Trophoblast cell (in vitro differentiated cells and primary cell): ENCODE measurements at regions not wholly inside any gene's neighbourhood (a gene's known extent, or its start where the extent isn't known, plus 50 kb on each side); places are given as distances from the start of the nearest gene placed in this dataset.

Experiments
- DNase-seq, 2 donors: peaks; one replicate each; pipeline ENCODE4 v3.0.0-alpha.2; 2016
- H2AFZ ChIP-seq: 2 replicates; pipeline ENCODE4 v1.6.1; 2013; ENCODE audit warnings: low read length, moderate library complexity, mild to moderate bottlenecking; ENCODE audit not compliant: insufficient read depth, poor library complexity
- H2AK5ac ChIP-seq: 2 replicates; pipeline ENCODE4 v1.6.1; 2013; ENCODE audit warnings: mild to moderate bottlenecking, low read length
- H2BK120ac ChIP-seq: 2 replicates; pipeline ENCODE4 v1.6.1; 2013; ENCODE audit warnings: low read length, mild to moderate bottlenecking, moderate library complexity; ENCODE audit not compliant: insufficient read depth, poor library complexity
- H2BK12ac ChIP-seq: 2 replicates; pipeline ENCODE4 v1.6.1; 2013; ENCODE audit warnings: mild to moderate bottlenecking, low read length, moderate library complexity
- H2BK5ac ChIP-seq: 2 replicates; pipeline ENCODE4 v1.6.1; 2013; ENCODE audit warnings: low read length, low read depth, moderate library complexity, mild to moderate bottlenecking; ENCODE audit not compliant: poor library complexity
- H3K14ac ChIP-seq: 2 replicates; pipeline ENCODE4 v1.6.1; 2013; ENCODE audit warnings: mild to moderate bottlenecking, low read length
- H3K18ac ChIP-seq: 2 replicates; pipeline ENCODE4 v1.6.1; 2013; ENCODE audit warnings: mild to moderate bottlenecking, low read length
- H3K23ac ChIP-seq: 2 replicates; pipeline ENCODE4 v1.6.1; 2013; ENCODE audit warnings: low read length
- H3K27ac ChIP-seq: 2 replicates; pipeline ENCODE4 v1.5.1; 2013; ENCODE audit warnings: low read depth, mild to moderate bottlenecking, inconsistent platforms, low read length, moderate library complexity
- H3K27me3 ChIP-seq: 2 replicates; pipeline ENCODE4 v1.6.1; 2013; ENCODE audit warnings: inconsistent platforms, mild to moderate bottlenecking, low read length, moderate library complexity; ENCODE audit not compliant: insufficient read depth
- H3K36me3 ChIP-seq, 2 experiments: 1 replicate in 1 of 2; 2 replicates in 1 of 2; pipeline ENCODE4 v1.6.1; 2013; ENCODE audit warnings: low read length in 2 of 2, mild to moderate bottlenecking in 2 of 2, moderate library complexity in 1 of 2; ENCODE audit not compliant: insufficient read depth in 2 of 2, control insufficient read depth in 1 of 2
- H3K4ac ChIP-seq: 2 replicates; pipeline ENCODE4 v1.6.1; 2013; ENCODE audit warnings: low read depth, mild to moderate bottlenecking, low read length, moderate library complexity
- H3K4me1 ChIP-seq, 2 experiments: 1 replicate in 1 of 2; 2 replicates in 1 of 2; pipeline ENCODE4 v1.6.1; 2013; ENCODE audit warnings: low read length in 2 of 2, mild to moderate bottlenecking in 2 of 2, moderate library complexity in 1 of 2; ENCODE audit not compliant: insufficient read depth in 2 of 2, control insufficient read depth in 1 of 2
- H3K4me2 ChIP-seq: 2 replicates; pipeline ENCODE4 v1.6.1; 2013; ENCODE audit warnings: inconsistent platforms, mild to moderate bottlenecking, low read length, moderate library complexity
- H3K4me3 ChIP-seq: 2 replicates; pipeline ENCODE4 v1.5.1; 2013; ENCODE audit warnings: mild to moderate bottlenecking, low read depth, low read length, inconsistent platforms
- H3K79me1 ChIP-seq: one replicate; pipeline ENCODE4 v1.6.1; 2013; ENCODE audit warnings: low read length
- H3K79me2 ChIP-seq: 2 replicates; pipeline ENCODE4 v1.6.1; 2013; ENCODE audit warnings: low read length, mild to moderate bottlenecking; ENCODE audit not compliant: control insufficient read depth, insufficient read depth, poor library complexity
- H3K9ac ChIP-seq: 2 replicates; pipeline ENCODE4 v1.6.1; 2013; ENCODE audit warnings: mild to moderate bottlenecking, low read length
- H3K9me3 ChIP-seq: 2 replicates; pipeline ENCODE4 v1.6.1; 2013; ENCODE audit warnings: low read depth, mild to moderate bottlenecking, control low read depth, inconsistent platforms, low read length; ENCODE audit not compliant: insufficient read depth
- H4K12ac ChIP-seq: 2 replicates; pipeline ENCODE4 v1.6.1; 2013; ENCODE audit warnings: low read depth, mild to moderate bottlenecking, low read length, moderate library complexity
- H4K8ac ChIP-seq: 2 replicates; pipeline ENCODE4 v1.6.1; 2013; ENCODE audit warnings: low read depth, mild to moderate bottlenecking, low read length, moderate library complexity
- H4K91ac ChIP-seq: one replicate; pipeline ENCODE4 v1.6.1; 2013; ENCODE audit warnings: low read depth, mild to moderate bottlenecking, low read length, moderate library complexity
- WGBS: extraction: QIAGEN DNeasy Blood & Tissue Kit; methylation state at CpG from one replicate; pipeline ENCODE4 v1.1.7; 2013; ENCODE audit warnings: missing lambda C conversion rate; ENCODE audit not compliant: insufficient read length, insufficient coverage; ENCODE audit errors: extremely low coverage; 5-methylcytosine and 5-hydroxymethylcytosine counted together

GRCh38 chr3:151599103-151599672, 134.5 kb upstream of the AADACL2 start:
- Histone ChIP-seq H3K23ac (no peak overlapping the region), H3K4me3 (no peak overlapping the region), H2AFZ (no peak overlapping the region), H3K14ac (no peak overlapping the region), H2AK5ac (no peak overlapping the region), H2BK5ac (no peak overlapping the region), H4K8ac (no peak overlapping the region), H3K9ac (no peak overlapping the region), H4K12ac (no peak overlapping the region), H3K27ac (no peak overlapping the region), H3K4me1 (no peaks in the 10 kb centered on the region), H3K4ac (no peak overlapping the region), H3K79me2 (no peaks in the 10 kb centered on the region), H3K27me3 (no peaks in the 10 kb centered on the region), H3K4me2 (no peak overlapping the region), H3K79me1 (no peaks in the 10 kb centered on the region), H2BK12ac (no peak overlapping the region), H3K9me3 (no peaks in the 10 kb centered on the region), H3K36me3 (no peaks in the 10 kb centered on the region), H3K18ac (no peak overlapping the region), H4K91ac (no peak overlapping the region), H2BK120ac (no peak overlapping the region)
- no CpG with 5 or more reads among the region's 7 CpGs for WGBS
- DNase-seq = no peak

DNA sequence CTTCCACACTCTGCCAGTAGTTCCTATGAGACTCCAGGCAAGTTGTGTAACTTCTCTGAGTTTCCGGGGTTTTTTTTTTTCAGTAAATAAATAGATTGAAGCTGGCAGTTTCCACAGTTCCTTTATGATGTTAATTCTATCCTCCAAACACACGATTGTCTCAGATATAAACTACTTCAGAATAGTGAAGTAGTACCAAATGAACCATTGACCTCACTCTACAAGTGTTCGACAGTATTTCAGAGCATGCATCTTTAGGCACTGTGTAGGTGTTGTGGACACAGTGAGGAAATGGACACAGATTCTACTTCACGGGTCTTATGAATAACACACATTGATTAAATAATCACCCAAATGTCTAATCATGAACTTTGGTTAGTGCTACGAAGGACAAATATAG, 136.1 kb upstream of the IGSF10 start:
- Histone ChIP-seq H3K14ac (no peak overlapping the region), H3K79me1 (no peaks in the 10 kb centered on the region), H2BK12ac (no peak overlapping the region), H3K27me3 (no peaks in the 10 kb centered on the region), H2BK5ac (no peak overlapping the region), H3K36me3 (no peaks in the 10 kb centered on the region), H4K8ac (no peak overlapping the region), H2AK5ac (no peak overlapping the region), H3K27ac (no peak overlapping the region), H3K18ac (no peak overlapping the region), H3K9ac (no peak overlapping the region), H3K79me2 (no peaks in the 10 kb centered on the region), H3K4me1 (no peaks in the 10 kb centered on the region), H3K4me3 (no peak overlapping the region), H3K9me3 (no peaks in the 10 kb centered on the region), H3K23ac (no peak overlapping the region), H3K4me2 (no peak overlapping the region), H4K91ac (no peak overlapping the region), H3K4ac (no peak overlapping the region), H2AFZ (no peak overlapping the region), H2BK120ac (no peak overlapping the region), H4K12ac (no peak overlapping the region)
- DNase-seq = no peak
- no CpG with 5 or more reads among the region's 5 CpGs for WGBS

GRCh38 chr3:151593928-151594327, 133.1 kb upstream of the IGSF10 start:
- H3K36me3 ChIP-seq = no peaks in the 10 kb centered on the region
- H3K27me3 ChIP-seq = no peaks in the 10 kb centered on the region

GRCh38 chr3:151592287-151592686, 131.4 kb upstream of the IGSF10 start:
- H3K27ac ChIP-seq = no peak overlapping the region
- no peak overlapping the region for H2AK5ac ChIP-seq
- no peak overlapping the region for H2BK5ac ChIP-seq
- H3K23ac ChIP-seq = no peak overlapping the region
- H4K8ac ChIP-seq = no peak overlapping the region
- no peak overlapping the region for H3K9ac ChIP-seq
- no peak overlapping the region for H3K4ac ChIP-seq
- no peak for DNase-seq
- no peak overlapping the region for H3K4me3 ChIP-seq
- H3K4me1 ChIP-seq = no peaks in the 10 kb centered on the region
- H4K12ac ChIP-seq = no peak overlapping the region
- no peaks in the 10 kb centered on the region for H3K36me3 ChIP-seq
- H3K79me1 ChIP-seq = no peaks in the 10 kb centered on the region
- H2AFZ ChIP-seq = no peak overlapping the region
- no peak overlapping the region for H4K91ac ChIP-seq
- H3K18ac ChIP-seq = no peak overlapping the region
- no peak overlapping the region for H2BK12ac ChIP-seq
- no peaks in the 10 kb centered on the region for H3K9me3 ChIP-seq
- no peak overlapping the region for H3K14ac ChIP-seq
- no peak overlapping the region for H3K4me2 ChIP-seq
- no peaks in the 10 kb centered on the region for H3K27me3 ChIP-seq
- no peak overlapping the region for H2BK120ac ChIP-seq
- H3K79me2 ChIP-seq = no peaks in the 10 kb centered on the region

More at GRCh38 chr3:151593928-151594327, 133.1 kb upstream of the IGSF10 start:
- H3K23ac ChIP-seq = no peak overlapping the region
- no peak overlapping the region for H3K4ac ChIP-seq
- no peak overlapping the region for H3K18ac ChIP-seq
- H2AFZ ChIP-seq = no peak overlapping the region
- no peak overlapping the region for H3K14ac ChIP-seq
- H4K12ac ChIP-seq = no peak overlapping the region
- no peak overlapping the region for H4K8ac ChIP-seq
- no peak overlapping the region for H2AK5ac ChIP-seq
- WGBS = no CpG with 5 or more reads among the region's 1 CpG
- no peak overlapping the region for H3K4me3 ChIP-seq
- H3K4me1 ChIP-seq = no peaks in the 10 kb centered on the region
- no peaks in the 10 kb centered on the region for H3K79me1 ChIP-seq
- H3K4me2 ChIP-seq = no peak overlapping the region
- no peak overlapping the region for H2BK5ac ChIP-seq
- DNase-seq = no peak
- no peak overlapping the region for H3K9ac ChIP-seq
- no peak overlapping the region for H2BK120ac ChIP-seq
- H3K27ac ChIP-seq = no peak overlapping the region
- H3K79me2 ChIP-seq = no peaks in the 10 kb centered on the region
- H2BK12ac ChIP-seq = no peak overlapping the region
- no peaks in the 10 kb centered on the region for H3K9me3 ChIP-seq
- no peak overlapping the region for H4K91ac ChIP-seq
